HEK293 (cell line): ENCODE measurements at regions not wholly inside any gene's neighbourhood (a gene's known extent, or its start where the extent isn't known, plus 50 kb on each side); places are given as distances from the start of the nearest gene placed in this dataset.

Experiments
- CTCF ChIA-PET: fragments of 350-600 bp; formaldehyde crosslinking; extraction: SDS; loops from one replicate; lab custom pipeline; 2021; ENCODE audit warnings: antibody characterized with exemption; lab: Yijun Ruan, JAX
- POLR2A ChIA-PET: fragments of 300-600 bp; formaldehyde crosslinking; extraction: SDS; loops from one replicate; lab custom pipeline; 2020; ENCODE audit warnings: antibody characterized with exemption, inconsistent platforms; lab: Yijun Ruan, JAX
- H3K27ac ChIP-seq: fragments of 200-500 bp; sonication (Bioruptor generic); 2 replicates; pipeline ENCODE4 v1.5.1; 2014; ENCODE audit warnings: low read depth, low read length, control low read depth, inconsistent platforms; ENCODE audit errors: extremely low read depth
- H3K36me3 ChIP-seq, 2 experiments: fragments of 200-500 bp in 1 of 2; sonication (Bioruptor generic) in 1 of 2; 1 replicate in 1 of 2; 2 replicates in 1 of 2; pipeline ENCODE4 v1.5.1; 2014 to 2017; ENCODE audit warnings: inconsistent platforms in 2 of 2, low read length in 2 of 2; ENCODE audit not compliant: control insufficient read depth in 2 of 2, insufficient read depth in 1 of 2
- H3K4me1 ChIP-seq: fragments of 200-500 bp; sonication (Bioruptor generic); 2 replicates; pipeline ENCODE4 v1.5.1; 2014; ENCODE audit warnings: mild to moderate bottlenecking, low read length, inconsistent platforms; ENCODE audit not compliant: control insufficient read depth, insufficient read depth
- H3K4me3 ChIP-seq: 2 replicates; pipeline ENCODE4 v1.5.1; 2011; ENCODE audit warnings: low read depth, mild to moderate bottlenecking, control low read depth, low read length, moderate library complexity
- H3K9me3 ChIP-seq: fragments of 200-500 bp; sonication (Bioruptor generic); 2 replicates; pipeline ENCODE4 v1.5.1; 2014; ENCODE audit warnings: low read depth, low read length, inconsistent platforms; ENCODE audit not compliant: control insufficient read depth, insufficient read depth
- BCL11A ChIP-seq: fragments of 450-650 bp; formaldehyde crosslinking; IDR thresholded peaks from 2 replicates; pipeline ENCODE4 v1.5.1; 2016; ENCODE audit warnings: low read depth, missing biosample characterization, missing genetic modification characterization
- GLIS2 ChIP-seq: fragments of 450-650 bp; formaldehyde crosslinking; IDR thresholded peaks from 2 replicates; pipeline ENCODE4 v1.5.1; 2016; ENCODE audit warnings: missing biosample characterization, missing genetic modification characterization
- PRDM10 ChIP-seq: fragments of 450-650 bp; formaldehyde crosslinking; IDR thresholded peaks from 2 replicates; pipeline ENCODE4 v1.5.1; 2016; ENCODE audit warnings: missing biosample characterization, missing genetic modification characterization
- SP3 ChIP-seq: fragments of 450-650 bp; formaldehyde crosslinking; IDR thresholded peaks from 2 replicates; pipeline ENCODE4 v1.5.1; 2016; ENCODE audit warnings: missing biosample characterization, missing genetic modification characterization
- ZBTB1 ChIP-seq: fragments of 450-650 bp; formaldehyde crosslinking; IDR thresholded peaks from 2 replicates; pipeline ENCODE4 v1.5.1; 2016; ENCODE audit warnings: missing biosample characterization, missing genetic modification characterization
- ZNF398 ChIP-seq: fragments of 450-650 bp; formaldehyde crosslinking; IDR thresholded peaks from 2 replicates; pipeline ENCODE4 v1.5.1; 2017; ENCODE audit warnings: missing biosample characterization, missing genetic modification characterization
- ZNF530 ChIP-seq: fragments of 450-650 bp; formaldehyde crosslinking; IDR thresholded peaks from 2 replicates; pipeline ENCODE4 v1.5.1; 2016; ENCODE audit warnings: low read depth, missing biosample characterization, missing genetic modification characterization
- ZNF549 ChIP-seq: fragments of 450-650 bp; IDR thresholded peaks from 2 replicates; pipeline ENCODE4 v1.5.1; 2018; ENCODE audit warnings: missing biosample characterization, missing genetic modification characterization, mild to moderate bottlenecking, inconsistent platforms, moderate library complexity
- ZNF596 ChIP-seq: fragments of 450-650 bp; IDR thresholded peaks from 2 replicates; pipeline ENCODE4 v1.5.0; 2018; ENCODE audit warnings: missing biosample characterization, mild to moderate bottlenecking, missing genetic modification characterization, moderate library complexity
- ZNF610 ChIP-seq: fragments of 450-650 bp; formaldehyde crosslinking; IDR thresholded peaks from 2 replicates; pipeline ENCODE4 v1.5.1; 2016; ENCODE audit warnings: missing biosample characterization, missing genetic modification characterization, borderline replicate concordance
- ZNF701 ChIP-seq: fragments of 450-650 bp; formaldehyde crosslinking; IDR thresholded peaks from 2 replicates; pipeline ENCODE4 v1.5.1; 2016; ENCODE audit warnings: missing biosample characterization, missing genetic modification characterization
- TF ChIP-seq, protein P1 (sequence below): fragments of 450-650 bp; formaldehyde crosslinking; IDR thresholded peaks from 2 replicates; pipeline ENCODE4 v1.5.1; 2016; ENCODE audit warnings: missing biosample characterization, missing genetic modification characterization
- TF ChIP-seq, protein P2 (sequence below): fragments of 450-650 bp; formaldehyde crosslinking; IDR thresholded peaks from 2 replicates; pipeline ENCODE4 v1.5.1; 2016; ENCODE audit warnings: missing biosample characterization, missing genetic modification characterization, low read depth

DNA sequence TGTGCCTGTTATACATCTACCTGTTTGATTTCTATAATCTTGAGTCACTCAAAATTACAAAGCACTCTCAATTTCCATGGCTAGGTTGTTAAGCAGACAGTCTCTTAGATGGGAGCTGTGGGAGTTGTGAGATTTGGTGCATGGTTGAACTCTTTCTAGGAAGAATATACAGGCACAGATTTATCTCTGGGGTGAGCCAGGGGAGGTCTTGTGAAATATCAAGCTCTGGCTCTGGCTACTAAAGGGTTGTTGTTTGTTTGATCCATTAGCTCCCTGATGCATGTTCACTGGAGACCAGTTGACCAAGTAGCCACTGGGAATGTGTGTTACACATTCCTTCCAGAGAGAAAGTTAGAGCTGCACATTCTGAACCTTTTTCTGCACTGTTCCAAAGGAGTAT, 117.2 kb upstream of the HMGA2 start:
- ChIA-PET CTCF (interaction anchor here (0.8 to 1.2 kb wide), 2 partner anchors 105 to 150 kb away, joined by 3 to 4 read pairs; no protein-coding TSS in a partner anchor), POLR2A (no interaction called here)
- no peak for TF ChIP-seq ZNF701 (tag by site-specific recombination)
- no peak for TF ChIP-seq ZNF398 (tag by site-specific recombination)
- H3K36me3 ChIP-seq: no peaks in the 10 kb centered on the region
- H3K9me3 ChIP-seq: no peaks in the 10 kb centered on the region
- no peaks in the 10 kb centered on the region; the same call in 1 of the 2 replicates for H3K4me1 ChIP-seq
- H3K27ac ChIP-seq: no peak overlapping the region
- H3K4me3 ChIP-seq: no peak overlapping the region

- CTCF ChIA-PET: interaction anchor here (0.6 to 0.7 kb wide), 2 partner anchors 160 to 253 kb away, joined by 3 read pairs; no protein-coding TSS in a partner anchor
- TF ChIP-seq, protein P1, sequence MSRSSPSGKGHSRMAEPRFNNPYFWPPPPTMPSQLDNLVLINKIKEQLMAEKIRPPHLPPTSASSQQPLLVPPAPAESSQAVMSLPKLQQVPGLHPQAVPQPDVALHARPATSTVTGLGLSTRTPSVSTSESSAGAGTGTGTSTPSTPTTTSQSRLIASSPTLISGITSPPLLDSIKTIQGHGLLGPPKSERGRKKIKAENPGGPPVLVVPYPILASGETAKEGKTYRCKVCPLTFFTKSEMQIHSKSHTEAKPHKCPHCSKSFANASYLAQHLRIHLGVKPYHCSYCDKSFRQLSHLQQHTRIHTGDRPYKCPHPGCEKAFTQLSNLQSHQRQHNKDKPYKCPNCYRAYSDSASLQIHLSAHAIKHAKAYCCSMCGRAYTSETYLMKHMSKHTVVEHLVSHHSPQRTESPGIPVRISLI: no peak
- TF ChIP-seq PRDM10 (tag by site-specific recombination): no peak
- peak; percentile 70 for TF ChIP-seq ZNF549 (tag by site-specific recombination)
- no peak overlapping the region for H3K27ac ChIP-seq
- no peaks in the 10 kb centered on the region for H3K4me1 ChIP-seq
- no peaks in the 10 kb centered on the region for H3K36me3 ChIP-seq
- H3K4me3 ChIP-seq: no peak overlapping the region
- no peaks in the 10 kb centered on the region for H3K9me3 ChIP-seq
- POLR2A ChIA-PET: no interaction called here
These were observed 111.9 kb upstream of the HMGA2 start for GRCh38 chr12:65712260-65713004.

DNA sequence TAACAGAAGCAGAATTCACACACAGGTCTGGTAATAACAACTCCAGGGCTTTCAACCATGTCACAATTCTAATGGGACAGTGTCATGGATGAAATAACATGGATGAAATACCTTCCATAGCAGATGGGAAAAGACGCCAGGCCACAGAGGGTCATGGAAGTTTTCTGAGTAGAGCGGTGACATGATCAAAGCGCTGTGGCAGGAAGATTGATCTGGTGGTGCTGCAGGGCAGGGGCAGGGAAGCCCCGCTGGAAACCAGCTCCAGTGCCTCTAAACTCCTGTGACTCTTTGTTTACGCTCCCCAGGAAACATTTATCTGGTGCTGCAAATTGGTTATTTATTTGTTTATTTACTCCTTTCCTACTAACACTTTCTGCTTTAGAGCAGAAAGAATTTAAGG, 108.3 kb upstream of the HMGA2 start:
- POLR2A ChIA-PET: no interaction called here
- no peak for TF ChIP-seq ZNF596 (tag by site-specific recombination)
- TF ChIP-seq ZNF530 (tag by site-specific recombination): no peak
- TF ChIP-seq BCL11A (tag by site-specific recombination): no peak
- no peak for TF ChIP-seq SP3
- TF ChIP-seq GLIS2 (tag by site-specific recombination): no peak
- no peak for TF ChIP-seq ZBTB1
- TF ChIP-seq, protein P2, sequence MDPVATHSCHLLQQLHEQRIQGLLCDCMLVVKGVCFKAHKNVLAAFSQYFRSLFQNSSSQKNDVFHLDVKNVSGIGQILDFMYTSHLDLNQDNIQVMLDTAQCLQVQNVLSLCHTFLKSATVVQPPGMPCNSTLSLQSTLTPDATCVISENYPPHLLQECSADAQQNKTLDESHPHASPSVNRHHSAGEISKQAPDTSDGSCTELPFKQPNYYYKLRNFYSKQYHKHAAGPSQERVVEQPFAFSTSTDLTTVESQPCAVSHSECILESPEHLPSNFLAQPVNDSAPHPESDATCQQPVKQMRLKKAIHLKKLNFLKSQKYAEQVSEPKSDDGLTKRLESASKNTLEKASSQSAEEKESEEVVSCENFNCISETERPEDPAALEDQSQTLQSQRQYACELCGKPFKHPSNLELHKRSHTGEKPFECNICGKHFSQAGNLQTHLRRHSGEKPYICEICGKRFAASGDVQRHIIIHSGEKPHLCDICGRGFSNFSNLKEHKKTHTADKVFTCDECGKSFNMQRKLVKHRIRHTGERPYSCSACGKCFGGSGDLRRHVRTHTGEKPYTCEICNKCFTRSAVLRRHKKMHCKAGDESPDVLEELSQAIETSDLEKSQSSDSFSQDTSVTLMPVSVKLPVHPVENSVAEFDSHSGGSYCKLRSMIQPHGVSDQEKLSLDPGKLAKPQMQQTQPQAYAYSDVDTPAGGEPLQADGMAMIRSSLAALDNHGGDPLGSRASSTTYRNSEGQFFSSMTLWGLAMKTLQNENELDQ (tag by site-specific recombination): no peak
- TF ChIP-seq ZNF610 (tag by site-specific recombination): no peak
- TF ChIP-seq, all 188 proteins: peak for 0
- no peak overlapping the region for H3K27ac ChIP-seq
- H3K36me3 ChIP-seq: no peaks in the 10 kb centered on the region
- no peaks in the 10 kb centered on the region for H3K9me3 ChIP-seq
- no peak overlapping the region for H3K4me3 ChIP-seq
- CTCF ChIA-PET: interaction anchor here (1.1 kb wide), 1 partner anchor 16 kb away, joined by 3 read pairs; no protein-coding TSS in a partner anchor
- no peaks in the 10 kb centered on the region for H3K4me1 ChIP-seq
